GM19395 (cell line): ENCODE measurements at regions not wholly inside any gene's neighbourhood (a gene's known extent, or its start where the extent isn't known, plus 50 kb on each side); places are given as distances from the start of the nearest gene placed in this dataset.

Experiments used
- ATAC-seq: cut with Tn5 transposase; IDR thresholded peaks from one replicate; pipeline ENCODE4 v1.9.1; 2021; ENCODE audit warnings: mild to moderate bottlenecking, moderate library complexity; ENCODE audit not compliant: unreplicated experiment

- ATAC-seq: no peak
Measured at GRCh38 chr13:84997858-84998257, 801.4 kb downstream of the SLITRK6 start.

DNA sequence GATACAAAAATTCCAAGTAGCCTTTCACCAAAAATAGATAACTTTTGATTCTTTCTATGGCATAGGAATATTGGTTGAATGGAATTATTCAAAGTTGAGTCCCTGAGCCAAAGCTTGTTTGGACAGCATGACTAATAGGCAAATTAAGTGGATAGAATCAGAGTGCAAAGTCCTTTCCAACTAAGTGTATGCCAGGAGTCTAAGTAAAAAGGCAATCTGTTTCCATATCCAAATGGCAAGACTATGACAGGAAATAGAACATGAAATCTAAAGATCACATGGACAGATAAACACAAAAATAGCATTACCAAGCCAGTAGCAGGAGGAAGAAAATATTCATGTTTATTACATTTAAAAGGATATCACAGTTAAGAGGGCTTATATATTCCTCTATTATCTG, 804.6 kb downstream of the SLITRK6 start:
- ATAC-seq: no peak

DNA sequence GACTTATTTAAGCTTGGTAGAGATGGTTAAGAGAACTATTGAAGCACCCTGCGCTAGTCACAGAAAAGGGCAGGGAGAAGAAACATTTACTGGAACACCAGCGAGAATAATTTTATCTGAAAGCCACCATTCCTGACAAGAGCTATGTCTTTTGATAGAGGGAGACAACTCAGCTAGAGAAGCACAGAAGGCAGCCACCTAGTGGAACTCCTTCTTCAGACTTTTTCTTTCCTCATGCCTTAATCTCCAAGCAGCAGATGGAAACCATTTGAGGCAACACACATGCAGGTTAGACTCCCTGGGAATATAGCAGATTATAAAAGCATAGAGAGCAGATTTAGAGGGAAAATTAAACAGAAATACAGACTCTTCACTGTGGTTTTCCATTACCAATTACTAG, 813.4 kb downstream of the SLITRK6 start:
- no peak for ATAC-seq

DNA sequence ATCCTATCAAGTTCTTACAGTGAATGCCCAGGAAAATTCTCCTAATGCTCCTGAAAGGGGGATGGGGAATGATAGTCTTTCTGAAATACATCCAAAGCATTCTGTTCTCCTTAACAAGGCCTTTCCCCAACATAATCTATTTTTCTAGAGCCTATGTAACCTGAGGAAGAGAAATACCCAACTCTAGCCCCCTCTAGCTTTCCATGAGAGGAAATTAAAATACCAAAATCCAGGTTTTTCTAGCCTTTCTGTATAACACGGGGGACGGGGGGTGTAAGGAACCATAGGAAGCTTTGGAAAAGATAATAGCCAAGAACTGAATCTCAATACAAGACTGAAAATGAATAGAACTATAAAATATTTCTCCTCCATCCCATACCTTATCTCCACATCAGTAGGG, 815.9 kb downstream of the SLITRK6 start:
- no peak for ATAC-seq

GRCh38 chr13:84980571-84980970, 818.6 kb downstream of the SLITRK6 start:
- no peak for ATAC-seq

- no peak for ATAC-seq
Measured at GRCh38 chr13:84978851-84979250, 820.4 kb downstream of the SLITRK6 start.

GRCh38 chr13:84973661-84974060, 825.6 kb downstream of the SLITRK6 start:
- ATAC-seq: no peak

GRCh38 chr13:84972907-84973306, 826.3 kb downstream of the SLITRK6 start:
- ATAC-seq: no peak

- ATAC-seq: no peak
Measured at GRCh38 chr13:84962849-84963248, 836.4 kb downstream of the SLITRK6 start.

GRCh38 chr13:84962141-84962750, 837.0 kb downstream of the SLITRK6 start:
- no peak for ATAC-seq

- ATAC-seq: no peak
Measured at GRCh38 chr13:84961023-84961422, 838.2 kb downstream of the SLITRK6 start.

DNA sequence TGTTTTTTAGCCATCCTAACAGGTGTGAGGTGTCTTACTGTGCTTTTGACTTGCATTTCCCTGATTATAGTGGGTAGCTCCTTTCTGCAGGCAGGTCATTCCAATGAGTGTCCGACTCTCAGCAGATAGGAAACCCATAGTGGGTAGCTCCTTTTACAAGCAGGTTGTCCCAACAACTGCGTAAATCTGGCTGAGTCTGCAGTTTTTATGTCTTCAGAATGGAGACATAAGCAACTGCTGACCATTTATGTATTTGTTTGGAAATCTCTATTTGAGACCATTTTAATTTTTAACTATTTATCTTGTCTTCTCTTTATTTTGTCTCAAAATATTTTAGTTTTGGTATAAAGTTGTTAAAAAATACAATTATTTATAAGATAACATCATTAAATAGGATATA, 839.4 kb downstream of the SLITRK6 start:
- ATAC-seq: no peak

- ATAC-seq: no peak
Measured at GRCh38 chr13:84954636-84955035, 844.6 kb downstream of the SLITRK6 start.

DNA sequence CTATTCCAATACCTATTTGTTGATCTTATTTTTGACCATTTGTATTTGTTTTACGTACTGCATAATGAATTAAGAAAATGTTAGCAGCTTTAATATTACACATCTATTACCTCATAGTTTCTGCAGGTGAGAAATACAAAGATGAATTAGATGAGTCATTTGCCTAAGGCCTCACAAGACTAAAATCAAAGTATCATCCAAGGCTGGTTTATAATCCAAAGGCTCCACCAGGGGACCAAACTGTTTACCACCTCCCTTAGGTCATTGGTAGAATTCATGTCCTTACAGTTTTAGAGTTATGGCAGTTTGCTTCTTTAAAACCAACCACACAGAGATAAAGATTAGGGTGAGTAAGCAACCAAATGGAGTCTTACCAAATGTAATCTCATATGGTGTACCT, 848.1 kb downstream of the SLITRK6 start:
- no peak for ATAC-seq

DNA sequence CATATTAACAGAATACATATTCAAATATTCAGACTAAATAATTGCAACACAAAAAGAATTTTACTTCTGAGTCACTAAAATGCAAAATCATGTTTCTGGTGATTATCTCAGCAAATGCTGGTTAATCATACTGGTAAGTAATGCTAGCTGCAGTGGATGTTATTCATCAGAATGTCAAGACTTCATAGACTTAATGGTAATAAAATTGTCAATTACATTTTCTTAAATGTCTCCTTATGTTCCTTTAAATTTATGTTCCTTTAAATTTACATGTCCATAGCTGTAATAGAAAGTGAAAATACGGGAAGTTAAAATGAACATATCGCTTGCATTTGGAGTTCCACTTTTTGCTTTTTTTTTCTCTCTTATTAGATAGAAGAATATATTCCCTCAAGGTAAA, 853.0 kb downstream of the SLITRK6 start:
- no peak for ATAC-seq

GRCh38 chr13:84940798-84941197, 858.4 kb downstream of the SLITRK6 start:
- ATAC-seq: no peak

- no peak for ATAC-seq
Measured at GRCh38 chr13:84940167-84940566, 859.1 kb downstream of the SLITRK6 start.

DNA sequence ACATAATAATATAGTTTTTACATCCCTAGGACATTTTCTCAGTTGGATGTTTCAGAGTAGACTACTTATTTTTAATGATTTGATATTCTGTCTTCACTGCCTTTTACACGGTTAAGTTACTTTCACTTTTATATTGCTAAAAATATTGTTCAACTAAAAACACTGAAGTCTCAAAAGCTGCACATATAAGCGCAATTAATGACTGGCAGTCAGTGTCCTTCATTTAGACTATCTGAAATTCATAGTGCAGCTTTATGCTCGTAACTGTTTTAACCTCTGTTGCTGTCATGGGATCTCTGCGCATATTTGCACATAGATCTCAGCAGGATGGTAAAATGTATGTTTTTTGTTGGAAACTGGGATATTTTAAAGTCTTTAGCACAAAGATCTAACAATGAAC, 864.3 kb downstream of the SLITRK6 start:
- no peak for ATAC-seq

DNA sequence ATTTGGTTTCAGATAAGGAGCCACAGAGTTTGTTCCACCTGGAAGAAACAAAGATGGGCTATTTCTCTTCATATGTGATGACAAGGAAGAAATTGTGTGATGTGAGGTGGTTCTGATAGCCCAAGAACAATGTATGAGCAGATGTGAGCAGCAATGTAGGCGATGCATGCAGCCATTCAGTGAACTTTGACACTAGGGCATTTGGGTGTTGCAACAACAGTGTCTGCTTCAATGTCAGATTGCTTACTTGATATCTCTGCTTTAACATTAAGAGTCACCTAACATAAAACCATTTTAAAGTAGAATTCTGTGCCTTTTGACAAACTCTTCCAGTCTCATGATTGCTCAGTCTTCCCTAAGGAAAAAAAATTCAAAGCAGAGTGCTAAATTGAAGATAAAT, 865.4 kb downstream of the SLITRK6 start:
- ATAC-seq: no peak

DNA sequence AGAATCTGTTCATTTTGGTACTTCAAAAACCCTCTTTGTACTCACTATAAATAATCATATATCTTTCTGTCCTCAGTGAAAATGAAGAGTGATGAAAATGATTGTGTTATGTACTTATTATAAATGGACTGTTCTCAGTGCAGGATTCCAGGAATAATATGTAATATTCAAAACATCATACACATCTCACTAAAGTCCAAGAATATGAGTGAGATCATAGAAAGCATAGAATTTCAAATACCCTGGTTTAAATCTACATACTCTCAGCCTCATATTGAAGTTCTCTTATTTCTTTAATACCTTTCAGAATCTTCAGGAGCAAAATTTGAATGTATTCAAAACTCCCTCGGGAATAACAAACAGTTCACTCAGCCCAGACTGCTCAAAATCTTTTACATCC, 868.0 kb downstream of the SLITRK6 start:
- ATAC-seq: no peak

DNA sequence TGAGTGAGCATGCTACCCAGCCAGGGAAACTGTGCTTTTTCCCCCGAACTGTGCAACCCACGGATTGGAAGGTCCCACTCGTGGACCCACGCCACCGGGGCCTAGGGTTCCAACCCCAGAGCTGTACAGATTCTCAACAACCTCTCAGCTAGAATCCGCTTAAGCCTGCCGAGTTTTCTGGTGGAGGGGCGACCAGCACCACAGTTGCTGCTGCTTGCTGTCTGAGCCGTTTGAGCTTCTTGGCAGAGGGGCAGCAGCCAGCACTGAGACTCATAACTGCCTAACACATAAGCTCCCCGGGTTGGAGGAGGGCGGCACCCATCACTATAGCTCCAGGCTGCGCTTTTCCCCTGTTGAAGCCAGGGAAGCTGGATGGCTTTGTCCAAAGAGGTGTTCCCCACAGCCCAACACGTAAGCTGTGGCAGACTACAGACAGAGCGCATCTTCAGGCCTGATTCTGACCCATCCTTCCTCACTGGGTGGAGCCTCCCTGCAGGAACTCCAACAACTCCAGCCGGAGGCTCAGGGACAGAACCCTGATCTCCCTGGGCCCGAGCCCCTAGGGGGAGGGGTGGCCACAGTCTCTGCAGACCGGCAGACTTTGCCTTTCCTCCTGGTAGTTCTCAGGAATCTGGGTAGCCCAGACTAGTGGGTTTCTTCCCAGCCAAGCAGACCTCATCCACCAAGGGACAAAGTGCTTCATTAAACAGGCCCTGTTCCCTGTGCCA, 871.6 kb downstream of the SLITRK6 start:
- ATAC-seq: no peak

- ATAC-seq: no peak
Measured at GRCh38 chr13:84925443-84925842, 873.8 kb downstream of the SLITRK6 start.

DNA sequence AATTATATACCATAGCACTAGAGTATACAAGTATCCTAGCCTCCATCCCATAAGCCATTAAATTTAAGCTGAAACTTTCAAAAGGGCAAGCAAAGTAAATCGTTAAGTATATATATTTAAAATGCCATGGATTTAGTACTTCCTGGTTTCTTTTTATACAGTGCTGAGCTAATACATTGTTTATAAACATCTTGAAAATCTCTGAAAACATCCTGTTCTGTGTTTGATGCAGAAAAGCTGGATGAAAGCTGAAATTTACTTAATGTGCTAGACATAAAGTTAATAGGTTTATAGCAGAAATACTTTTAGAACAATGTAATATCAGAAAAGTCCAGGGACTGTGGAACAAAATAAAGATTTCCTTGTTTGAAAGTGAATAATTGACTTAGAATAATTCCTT, 875.4 kb downstream of the SLITRK6 start:
- ATAC-seq: no peak
